ENCODE measurements at regions not wholly inside any gene's neighbourhood (a gene's known extent, or its start where the extent isn't known, plus 50 kb on each side); places are given as distances from the start of the nearest gene placed in this dataset.
"Not testable (repeated sequence)": the region's sequence is repeated elsewhere in the genome, so short reads cannot be mapped to it uniquely, and the experiment has no call there.

GRCh38 chr21:15441992-15442391, 287.8 kb upstream of the USP25 start:
- no peak for DNase-seq

GRCh38 chr21:15442743-15443469, 286.9 kb upstream of the USP25 start:
- DNase-seq, result no peak

- no peak for DNase-seq
Observed at GRCh38 chr21:15443740-15444117, 286.1 kb upstream of the USP25 start.

- no peak for DNase-seq
Observed at GRCh38 chr21:15444118-15444960, 285.4 kb upstream of the USP25 start.

- peak; percentile 29 for DNase-seq
Observed at GRCh38 chr21:15445327-15445726, 284.5 kb upstream of the USP25 start.

- no peak for DNase-seq
Observed at GRCh38 chr21:15446223-15446622, 283.6 kb upstream of the USP25 start.

- no peak for DNase-seq
Observed at GRCh38 chr21:15449556-15449955, 280.2 kb upstream of the USP25 start.

GRCh38 chr21:15453261-15453660, 276.5 kb upstream of the USP25 start:
- DNase-seq, result no peak

GRCh38 chr21:15453785-15454184, 276.0 kb upstream of the USP25 start:
- not testable (repeated sequence) for DNase-seq

- DNase-seq, result not testable (repeated sequence)
Observed at GRCh38 chr21:15454931-15455330, 274.9 kb upstream of the USP25 start.

GRCh38 chr21:15455819-15456462, 273.8 kb upstream of the USP25 start:
- no peak for DNase-seq

- DNase-seq, result no peak
Observed at GRCh38 chr21:15457965-15458364, 271.8 kb upstream of the USP25 start.

- no peak for DNase-seq
Observed at GRCh38 chr21:15462092-15462491, 267.7 kb upstream of the USP25 start.

GRCh38 chr21:15466329-15466728, 263.5 kb upstream of the USP25 start:
- no peak for DNase-seq

GRCh38 chr21:15468368-15468767, 261.4 kb upstream of the USP25 start:
- no peak for DNase-seq

- DNase-seq, result no peak
Observed at GRCh38 chr21:15472108-15473040, 257.4 kb upstream of the USP25 start.

- DNase-seq, result not testable (repeated sequence)
Observed at GRCh38 chr21:15477773-15478172, 252.0 kb upstream of the USP25 start.

GRCh38 chr21:15480160-15480559, 249.6 kb upstream of the USP25 start:
- DNase-seq, result no peak

GRCh38 chr21:15483138-15483780, 246.5 kb upstream of the USP25 start:
- peak; percentile 92 for DNase-seq

- DNase-seq, result no peak
Observed at GRCh38 chr21:15486460-15487195, 243.2 kb upstream of the USP25 start.

- no peak for DNase-seq
Observed at GRCh38 chr21:15487196-15487550, 242.6 kb upstream of the USP25 start.
